Urinary bladder (tissue), 3 donors: ENCODE measurements at regions not wholly inside any gene's neighbourhood (a gene's known extent, or its start where the extent isn't known, plus 50 kb on each side); places are given as distances from the start of the nearest gene placed in this dataset.

ENCODE experiments used
- DNase-seq: peaks from one replicate; pipeline ENCODE4 v3.0.0-alpha.2; 2015; ENCODE audit errors: extremely low spot score
- H3K27ac ChIP-seq: one replicate; pipeline ENCODE4 v1.5.1; 2013; ENCODE audit warnings: low read depth, mild to moderate bottlenecking, moderate library complexity
- H3K36me3 ChIP-seq: one replicate; pipeline ENCODE4 v1.6.1; 2013; ENCODE audit warnings: mild to moderate bottlenecking, moderate library complexity; ENCODE audit not compliant: insufficient read depth
- H3K4me1 ChIP-seq: one replicate; pipeline ENCODE4 v1.6.1; 2013; ENCODE audit warnings: mild to moderate bottlenecking, moderate library complexity; ENCODE audit not compliant: insufficient read depth
- H3K4me3 ChIP-seq: one replicate; pipeline ENCODE4 v1.5.1; 2013; ENCODE audit warnings: low read depth, low read length
- WGBS: extraction: QIAGEN DNeasy Blood & Tissue Kit; methylation state at CpG from one replicate; pipeline ENCODE4 v1.1.7; 2013; 5-methylcytosine and 5-hydroxymethylcytosine counted together
- donor health status: healthy with polysubstance abuse.
- donor health status: healthy.

GRCh38 chr6:51330971-51331370 is 512.3 kb downstream of the TFAP2B start:
- H3K27ac ChIP-seq: no peak overlapping the region
- no peak for DNase-seq
- H3K4me3 ChIP-seq: no peak overlapping the region
- whole genome bisulfite sequencing: 89% methylated on average over 1 of the region's 1 CpG
- H3K4me1 ChIP-seq: no peaks in the 10 kb centered on the region
- no peaks in the 10 kb centered on the region for H3K36me3 ChIP-seq

GRCh38 chr6:51335543-51335942 is 516.9 kb downstream of the TFAP2B start:
- DNase-seq: no peak
- Histone ChIP-seq H3K4me1 (no peaks in the 10 kb centered on the region), H3K36me3 (no peaks in the 10 kb centered on the region), H3K27ac (no peak overlapping the region), H3K4me3 (no peak overlapping the region)
- 63% methylated on average over 2 of the region's 2 CpGs for WGBS

DNA sequence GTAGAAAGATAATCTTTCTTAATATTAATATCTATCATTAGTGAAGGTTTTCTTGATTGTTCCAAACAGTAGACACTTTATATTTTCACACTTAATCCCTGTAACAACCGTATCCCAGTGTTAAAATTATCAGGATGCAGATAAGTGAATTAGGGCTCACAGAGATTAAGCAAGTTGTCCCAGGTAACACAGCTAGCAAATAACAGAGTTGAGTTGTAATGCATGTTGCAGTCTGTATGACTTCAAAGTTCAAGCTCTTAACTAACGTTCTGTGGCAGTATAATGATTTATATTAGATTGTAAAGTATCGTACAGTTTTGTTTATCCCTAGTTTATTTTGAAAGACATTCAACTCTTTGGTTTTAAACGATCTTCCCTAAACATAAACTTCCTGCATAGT is 517.5 kb downstream of the TFAP2B start:
- WGBS: 16% methylated on average over 4 of the region's 4 CpGs
- Histone ChIP-seq H3K4me1 (no peaks in the 10 kb centered on the region), H3K27ac (no peak overlapping the region), H3K4me3 (no peak overlapping the region), H3K36me3 (no peaks in the 10 kb centered on the region)
- no peak for DNase-seq

DNA sequence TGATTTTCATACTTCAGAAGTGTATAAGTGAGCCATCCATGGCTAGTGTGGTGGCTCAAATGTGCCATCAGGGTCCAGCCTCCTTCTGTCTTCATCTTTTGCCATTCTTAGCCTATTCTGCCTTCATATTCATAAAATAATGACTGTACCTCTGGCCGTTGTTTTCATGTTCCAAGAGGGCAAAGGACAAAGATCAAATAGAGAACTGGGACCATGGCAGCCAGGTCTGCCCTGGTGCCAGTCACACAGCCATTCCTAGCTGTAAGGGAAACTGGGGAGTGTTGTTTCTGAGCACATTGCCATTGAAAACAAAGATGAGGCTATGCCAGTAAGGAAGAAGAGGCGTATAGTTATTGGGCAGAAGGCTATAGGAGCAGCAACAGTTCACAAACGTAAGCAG is 518.6 kb downstream of the TFAP2B start:
- DNase-seq: no peak
- 76% methylated on average over 3 of the region's 3 CpGs for WGBS
- no peak overlapping the region for H3K4me3 ChIP-seq
- H3K4me1 ChIP-seq: no peaks in the 10 kb centered on the region
- H3K27ac ChIP-seq: no peak overlapping the region
- H3K36me3 ChIP-seq: no peaks in the 10 kb centered on the region

DNA sequence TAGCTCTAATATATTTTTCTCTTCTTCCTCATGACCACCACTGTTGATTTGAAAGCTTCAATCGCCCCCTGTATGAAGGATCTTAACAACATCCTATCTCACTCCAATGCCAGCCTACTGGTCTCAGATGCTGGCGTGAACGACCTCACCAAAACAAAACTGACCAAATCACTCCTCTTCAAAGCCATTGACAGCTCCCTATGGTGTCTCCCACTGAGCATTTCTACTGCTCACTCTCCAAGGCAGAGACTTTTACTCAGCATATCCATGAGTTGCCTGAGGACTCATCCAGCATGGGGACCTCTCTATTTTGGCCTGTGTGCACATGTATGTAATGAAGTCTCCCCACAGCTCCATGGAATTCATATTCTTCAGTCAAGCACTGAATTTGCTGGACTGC is 520.4 kb downstream of the TFAP2B start:
- Histone ChIP-seq H3K36me3 (no peaks in the 10 kb centered on the region), H3K27ac (no peak overlapping the region), H3K4me1 (no peaks in the 10 kb centered on the region), H3K4me3 (no peak overlapping the region)
- DNase-seq: no peak
- WGBS: 75% methylated on average over 3 of the region's 3 CpGs

GRCh38 chr6:51339728-51340127 is 521.1 kb downstream of the TFAP2B start:
- no peak overlapping the region for H3K4me3 ChIP-seq
- no peaks in the 10 kb centered on the region for H3K36me3 ChIP-seq
- 51% methylated on average over 5 of the region's 5 CpGs for WGBS
- no peak overlapping the region for H3K27ac ChIP-seq
- no peaks in the 10 kb centered on the region for H3K4me1 ChIP-seq
- peak; percentile 64 for DNase-seq

GRCh38 chr6:51342393-51342792 is 523.7 kb downstream of the TFAP2B start:
- no peak for DNase-seq
- Histone ChIP-seq H3K36me3 (no peaks in the 10 kb centered on the region), H3K4me3 (no peak overlapping the region), H3K4me1 (no peaks in the 10 kb centered on the region), H3K27ac (no peak overlapping the region)
- WGBS: 74% methylated on average over 6 of the region's 6 CpGs

- H3K27ac ChIP-seq: no peak overlapping the region
- no peak overlapping the region for H3K4me3 ChIP-seq
- 91% methylated on average over 4 of the region's 4 CpGs for WGBS
- no peaks in the 10 kb centered on the region for H3K4me1 ChIP-seq
- no peak for DNase-seq
- H3K36me3 ChIP-seq: no peaks in the 10 kb centered on the region
Observed at GRCh38 chr6:51349857-51350256, 531.2 kb downstream of the TFAP2B start.

GRCh38 chr6:51350308-51350904 is 531.7 kb downstream of the TFAP2B start:
- WGBS: 83% methylated on average over 2 of the region's 2 CpGs
- Histone ChIP-seq H3K36me3 (no peaks in the 10 kb centered on the region), H3K27ac (no peak overlapping the region), H3K4me3 (no peak overlapping the region), H3K4me1 (no peaks in the 10 kb centered on the region)
- no peak for DNase-seq

- Histone ChIP-seq H3K4me3 (no peak overlapping the region), H3K36me3 (no peaks in the 10 kb centered on the region), H3K4me1 (no peaks in the 10 kb centered on the region), H3K27ac (no peak overlapping the region)
- 88% methylated on average over 2 of the region's 2 CpGs for WGBS
- DNase-seq: no peak
Observed at GRCh38 chr6:51352506-51353029, 533.9 kb downstream of the TFAP2B start.

- H3K4me1 ChIP-seq: no peaks in the 10 kb centered on the region
- H3K4me3 ChIP-seq: no peak overlapping the region
- H3K27ac ChIP-seq: no peak overlapping the region
- DNase-seq: no peak
- WGBS: 26% methylated on average over 2 of the region's 2 CpGs
- no peaks in the 10 kb centered on the region for H3K36me3 ChIP-seq
Observed at GRCh38 chr6:51360287-51360686, 541.6 kb downstream of the TFAP2B start.

DNA sequence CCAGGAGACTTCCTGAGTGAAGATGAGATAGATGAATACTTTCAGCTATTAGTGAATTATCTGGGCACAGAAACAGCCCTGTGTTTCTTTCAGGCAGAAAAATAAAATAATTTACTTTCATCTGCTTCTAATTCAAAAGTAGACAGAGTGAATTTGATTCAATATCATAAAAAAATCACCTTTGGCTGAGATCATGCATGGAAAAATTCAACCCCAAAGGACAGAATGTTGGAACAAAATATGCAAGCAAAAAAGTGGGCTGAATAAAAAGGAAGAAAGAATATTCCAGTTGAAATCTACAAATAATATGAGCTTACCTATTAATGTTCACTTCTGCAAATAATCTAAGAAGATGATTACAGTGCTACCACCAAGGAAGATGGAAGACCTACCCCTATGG is 546.9 kb downstream of the TFAP2B start:
- no peak overlapping the region for H3K4me3 ChIP-seq
- DNase-seq: no peak
- H3K36me3 ChIP-seq: no peaks in the 10 kb centered on the region
- no peak overlapping the region for H3K27ac ChIP-seq
- H3K4me1 ChIP-seq: no peaks in the 10 kb centered on the region

GRCh38 chr6:51369485-51369884 is 550.8 kb downstream of the TFAP2B start:
- no peaks in the 10 kb centered on the region for H3K36me3 ChIP-seq
- no peaks in the 10 kb centered on the region for H3K4me1 ChIP-seq
- no peak for DNase-seq
- H3K27ac ChIP-seq: no peak overlapping the region
- WGBS: 75% methylated on average over 1 of the region's 1 CpG
- no peak overlapping the region for H3K4me3 ChIP-seq

DNA sequence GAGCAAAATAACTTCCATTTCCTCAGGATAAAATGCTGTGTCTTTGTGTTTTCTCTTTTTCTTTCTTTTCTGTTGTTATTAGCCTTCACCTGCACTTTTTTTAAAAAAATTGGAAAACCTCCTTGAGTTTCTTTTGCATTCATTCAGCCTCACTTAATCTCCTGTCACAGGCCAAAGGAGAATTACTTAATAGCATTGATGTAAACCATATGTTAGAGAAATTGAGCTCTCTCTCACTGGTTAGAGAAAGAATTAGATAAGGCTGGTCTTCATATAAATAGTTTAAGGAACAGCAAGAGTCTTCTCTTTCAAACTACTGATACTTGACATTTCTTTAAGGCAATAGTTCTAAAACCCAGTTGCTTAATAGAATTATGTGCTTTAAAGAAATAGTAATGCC is 564.2 kb downstream of the TFAP2B start:
- Histone ChIP-seq H3K4me3 (no peak overlapping the region), H3K4me1 (no peaks in the 10 kb centered on the region), H3K36me3 (no peaks in the 10 kb centered on the region), H3K27ac (no peak overlapping the region)
- no peak for DNase-seq

- no peak for DNase-seq
- 87% methylated on average over 1 of the region's 1 CpG for WGBS
- Histone ChIP-seq H3K27ac (no peak overlapping the region), H3K4me3 (no peak overlapping the region), H3K4me1 (no peaks in the 10 kb centered on the region), H3K36me3 (no peaks in the 10 kb centered on the region)
Observed at GRCh38 chr6:51384736-51385135, 566.1 kb downstream of the TFAP2B start.
